ENCODE measurements at regions not wholly inside any gene's neighbourhood (a gene's known extent, or its start where the extent isn't known, plus 50 kb on each side); places are given as distances from the start of the nearest gene placed in this dataset.

GRCh38 chr1:157288492-157288891, 150.3 kb upstream of the ETV3 start:
- TF ChIP-seq, protein P1, sequence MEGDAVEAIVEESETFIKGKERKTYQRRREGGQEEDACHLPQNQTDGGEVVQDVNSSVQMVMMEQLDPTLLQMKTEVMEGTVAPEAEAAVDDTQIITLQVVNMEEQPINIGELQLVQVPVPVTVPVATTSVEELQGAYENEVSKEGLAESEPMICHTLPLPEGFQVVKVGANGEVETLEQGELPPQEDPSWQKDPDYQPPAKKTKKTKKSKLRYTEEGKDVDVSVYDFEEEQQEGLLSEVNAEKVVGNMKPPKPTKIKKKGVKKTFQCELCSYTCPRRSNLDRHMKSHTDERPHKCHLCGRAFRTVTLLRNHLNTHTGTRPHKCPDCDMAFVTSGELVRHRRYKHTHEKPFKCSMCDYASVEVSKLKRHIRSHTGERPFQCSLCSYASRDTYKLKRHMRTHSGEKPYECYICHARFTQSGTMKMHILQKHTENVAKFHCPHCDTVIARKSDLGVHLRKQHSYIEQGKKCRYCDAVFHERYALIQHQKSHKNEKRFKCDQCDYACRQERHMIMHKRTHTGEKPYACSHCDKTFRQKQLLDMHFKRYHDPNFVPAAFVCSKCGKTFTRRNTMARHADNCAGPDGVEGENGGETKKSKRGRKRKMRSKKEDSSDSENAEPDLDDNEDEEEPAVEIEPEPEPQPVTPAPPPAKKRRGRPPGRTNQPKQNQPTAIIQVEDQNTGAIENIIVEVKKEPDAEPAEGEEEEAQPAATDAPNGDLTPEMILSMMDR (conservative IDR thresholded peaks at IDR 0.05; ENCODE audit: low read length), result no peak
- TF ChIP-seq EZH2phosphoT487 (IDR thresholded peaks at IDR 0.05; ENCODE audit: borderline replicate concordance), result no peak

Data from Loucy (cell line).